ENCODE measurements at regions not wholly inside any gene's neighbourhood (a gene's known extent, or its start where the extent isn't known, plus 50 kb on each side); places are given as distances from the start of the nearest gene placed in this dataset.
"Not testable (repeated sequence)": the region's sequence is repeated elsewhere in the genome, so short reads cannot be mapped to it uniquely, and the experiment has no call there.

GRCh38 chr11:45398325-45398724, 112.2 kb upstream of the SYT13 start:
- TF ChIP-seq ZNF274 (IDR thresholded peaks at IDR 0.05; ENCODE audit: low read depth, low read length), result no peak
- H3K4me3 ChIP-seq (ENCODE audit: low read length), result no peak overlapping the region

- no peak for TF ChIP-seq ZNF274 (IDR thresholded peaks at IDR 0.05; ENCODE audit: low read depth, low read length)
- H3K4me3 ChIP-seq (ENCODE audit: low read length), result no peak overlapping the region
These were observed 110.3 kb upstream of the SYT13 start for GRCh38 chr11:45396394-45396793.

- no peak for TF ChIP-seq ZNF274 (IDR thresholded peaks at IDR 0.05; ENCODE audit: low read depth, low read length)
- H3K4me3 ChIP-seq (ENCODE audit: low read length), result no peak overlapping the region
These were observed 109.8 kb upstream of the SYT13 start for GRCh38 chr11:45395947-45396346.

GRCh38 chr11:45395421-45395820, 109.3 kb upstream of the SYT13 start:
- H3K4me3 ChIP-seq (ENCODE audit: low read length), result no peak overlapping the region
- no peak for TF ChIP-seq ZNF274 (IDR thresholded peaks at IDR 0.05; ENCODE audit: low read depth, low read length)

GRCh38 chr11:45394294-45395085, 108.3 kb upstream of the SYT13 start:
- no peak overlapping the region for H3K4me3 ChIP-seq (ENCODE audit: low read length)
- TF ChIP-seq ZNF274 (IDR thresholded peaks at IDR 0.05; ENCODE audit: low read depth, low read length), result no peak

- no peak overlapping the region for H3K4me3 ChIP-seq (ENCODE audit: low read length)
- no peak for TF ChIP-seq ZNF274 (IDR thresholded peaks at IDR 0.05; ENCODE audit: low read depth, low read length)
These were observed 107.7 kb upstream of the SYT13 start for GRCh38 chr11:45393826-45394225.

GRCh38 chr11:45393334-45393733, 107.2 kb upstream of the SYT13 start:
- no peak for TF ChIP-seq ZNF274 (IDR thresholded peaks at IDR 0.05; ENCODE audit: low read depth, low read length)
- no peak overlapping the region for H3K4me3 ChIP-seq (ENCODE audit: low read length)

GRCh38 chr11:45392591-45393091, 106.5 kb upstream of the SYT13 start:
- TF ChIP-seq ZNF274 (IDR thresholded peaks at IDR 0.05; ENCODE audit: low read depth, low read length), result no peak
- no peak overlapping the region for H3K4me3 ChIP-seq (ENCODE audit: low read length)

GRCh38 chr11:45392154-45392553, 106.0 kb upstream of the SYT13 start:
- H3K4me3 ChIP-seq (ENCODE audit: low read length), result no peak overlapping the region

GRCh38 chr11:45391168-45391850, 105.2 kb upstream of the SYT13 start:
- TF ChIP-seq ZNF274 (IDR thresholded peaks at IDR 0.05; ENCODE audit: low read depth, low read length), result no peak

More at GRCh38 chr11:45392154-45392553, 106.0 kb upstream of the SYT13 start:
- no peak for TF ChIP-seq ZNF274 (IDR thresholded peaks at IDR 0.05; ENCODE audit: low read depth, low read length)

GRCh38 chr11:45390407-45390806, 104.3 kb upstream of the SYT13 start:
- no peak for TF ChIP-seq ZNF274 (IDR thresholded peaks at IDR 0.05; ENCODE audit: low read depth, low read length)
- H3K4me3 ChIP-seq (ENCODE audit: low read length), result no peak overlapping the region

More at GRCh38 chr11:45391168-45391850, 105.2 kb upstream of the SYT13 start:
- H3K4me3 ChIP-seq (ENCODE audit: low read length), result no peak overlapping the region

- H3K4me3 ChIP-seq (ENCODE audit: low read length), result no peak overlapping the region
- TF ChIP-seq ZNF274 (IDR thresholded peaks at IDR 0.05; ENCODE audit: low read depth, low read length), result no peak
These were observed 102.3 kb upstream of the SYT13 start for GRCh38 chr11:45388472-45388871.

GRCh38 chr11:45387885-45388284, 101.7 kb upstream of the SYT13 start:
- H3K4me3 ChIP-seq (ENCODE audit: low read length), result not testable (repeated sequence)

GRCh38 chr11:45386972-45387371, 100.8 kb upstream of the SYT13 start:
- H3K4me3 ChIP-seq (ENCODE audit: low read length), result no peak overlapping the region

GRCh38 chr11:45385844-45386243, 99.7 kb upstream of the SYT13 start:
- TF ChIP-seq ZNF274 (IDR thresholded peaks at IDR 0.05; ENCODE audit: low read depth, low read length), result no peak
- no peak overlapping the region for H3K4me3 ChIP-seq (ENCODE audit: low read length)

More at GRCh38 chr11:45386972-45387371, 100.8 kb upstream of the SYT13 start:
- no peak for TF ChIP-seq ZNF274 (IDR thresholded peaks at IDR 0.05; ENCODE audit: low read depth, low read length)

Measured in GM08714 (cell line).